WTC11 (cell line): ENCODE measurements at regions not wholly inside any gene's neighbourhood (a gene's known extent, or its start where the extent isn't known, plus 50 kb on each side); places are given as distances from the start of the nearest gene placed in this dataset.

Experiments
- CTCF ChIP-seq: fragments of 200-600 bp; IDR thresholded peaks from 2 replicates; pipeline ENCODE4 v1.8.0; 2022; ENCODE audit warnings: antibody characterized with exemption
- JUN ChIP-seq: sonication (generic); formaldehyde crosslinking; IDR thresholded peaks from 2 replicates; pipeline ENCODE4 v1.8.0; 2023; ENCODE audit warnings: mild to moderate bottlenecking, missing genetic modification reagents
- PREB ChIP-seq: sonication (generic); formaldehyde crosslinking; IDR thresholded peaks from 2 replicates; pipeline ENCODE4 v1.8.1; 2022; ENCODE audit warnings: mild to moderate bottlenecking, missing genetic modification reagents, moderate library complexity, borderline replicate concordance
- RORB ChIP-seq: fragments of 250-450 bp; sonication (Bioruptor Pico); IDR thresholded peaks from 2 replicates; pipeline ENCODE4 v1.9.0; 2021; ENCODE audit warnings: mild to moderate bottlenecking
- TP53 ChIP-seq: sonication (generic); formaldehyde crosslinking; IDR thresholded peaks from 2 replicates; pipeline ENCODE4 v1.8.1; 2023; ENCODE audit warnings: mild to moderate bottlenecking, missing genetic modification reagents
- USF2 ChIP-seq: sonication (generic); formaldehyde crosslinking; IDR thresholded peaks from 2 replicates; pipeline ENCODE4 v1.8.1; 2023; ENCODE audit warnings: mild to moderate bottlenecking, missing genetic modification reagents, moderate library complexity
- ZNF121 ChIP-seq: sonication (generic); formaldehyde crosslinking; IDR thresholded peaks from 2 replicates; pipeline ENCODE4 v1.8.0; 2023; ENCODE audit warnings: missing genetic modification reagents

GRCh38 chr14:26255213-26255612 lies 342.6 kb downstream of the NOVA1 start:
- no peak for TF ChIP-seq CTCF
- no peak for TF ChIP-seq PREB (CRISPR knock-in tag)
- no peak for TF ChIP-seq JUN (CRISPR knock-in tag)
- no peak for TF ChIP-seq RORB
- no peak for TF ChIP-seq USF2 (CRISPR knock-in tag)
- TF ChIP-seq TP53 (CRISPR knock-in tag), result no peak
- no peak for TF ChIP-seq ZNF121 (CRISPR knock-in tag)
